Spleen (tissue), 7 donors: ENCODE measurements at regions not wholly inside any gene's neighbourhood (a gene's known extent, or its start where the extent isn't known, plus 50 kb on each side); places are given as distances from the start of the nearest gene placed in this dataset.

Experiments used
- CTCF ChIP-seq, 11 experiments: fragments of 200-600 bp in 7 of 11; fragments of 450-650 bp in 4 of 11; sonication (generic) in 4 of 11; IDR thresholded peaks in 8 of 11; conservative IDR thresholded peaks in 3 of 11; 1 replicate in 7 of 11; 2 replicates in 4 of 11; pipeline versions ENCODE4 v1.4.0 to v1.8.0; 2016 to 2021; ENCODE audit warnings: antibody characterized with exemption in 11 of 11, inconsistent platforms in 4 of 11, mild to moderate bottlenecking in 1 of 11
- POLR2A ChIP-seq, 3 donors: fragments of 450-650 bp; IDR thresholded peaks; one replicate each; pipeline ENCODE4 v1.5.1; 2017; ENCODE audit warnings: antibody characterized with exemption in 3 of 3, mild to moderate bottlenecking in 1 of 3
- POLR2AphosphoS5 ChIP-seq, 3 donors: sonication (generic); formaldehyde crosslinking; IDR thresholded peaks; one replicate each; pipeline ENCODE4 v1.5.1; 2017; ENCODE audit warnings: antibody characterized with exemption in 3 of 3
- donor health status: DM: no; HTN: no; CAD: no; lungs with moderate emphysema.
- donor health status: DM: no; HTN: no; CAD: no.
- donor health status: DM: no; HTN: no; CAD: no.

GRCh38 chr13:105804561-105805190 is 730.8 kb downstream of the EFNB2 start:
- TF ChIP-seq POLR2AphosphoS5 (IDR thresholded peaks at IDR 0.05) (no peak), CTCF (IDR thresholded peaks at IDR 0.05 in 8 of 11, conservative IDR thresholded peaks at IDR 0.05 in 3 of 11) (no peak), POLR2A (IDR thresholded peaks at IDR 0.05) (no peak)
